ENCODE measurements at regions not wholly inside any gene's neighbourhood (a gene's known extent, or its start where the extent isn't known, plus 50 kb on each side); places are given as distances from the start of the nearest gene placed in this dataset.

DNA sequence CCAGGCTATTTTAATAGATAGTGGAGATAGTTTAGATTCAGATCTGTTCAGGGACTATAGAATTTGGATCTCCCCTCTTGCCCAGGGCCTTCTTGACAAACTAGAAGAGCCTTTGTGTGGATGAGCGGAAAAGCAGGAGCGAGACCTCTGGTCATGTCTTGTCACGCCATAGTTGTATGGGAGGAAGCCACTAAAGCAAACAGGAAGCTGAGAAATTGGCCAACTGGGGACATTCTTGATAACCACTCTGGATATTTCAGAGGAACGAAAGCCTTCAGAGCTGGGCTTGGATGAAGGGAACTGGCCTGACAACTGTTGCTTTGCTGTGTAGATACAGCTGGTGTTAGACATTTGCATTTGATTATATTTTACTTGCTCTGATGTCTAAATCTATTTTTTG lies 54.1 kb upstream of the EXOC2 start:
- TF ChIP-seq CHD2 (IDR thresholded peaks at IDR 0.05; ENCODE audit: low read length, partially characterized antibody) (no peak), POLR2AphosphoS5 (IDR thresholded peaks at IDR 0.05; ENCODE audit: low read depth, low read length) (no peak), TAF1 (IDR thresholded peaks at IDR 0.05; ENCODE audit: borderline replicate concordance, low read depth, low read length) (no peak), EP300 (IDR thresholded peaks at IDR 0.05; ENCODE audit: borderline replicate concordance in 1 of 2, low read depth in 1 of 2, low read length in 1 of 2) (no peak), FOXJ3 (CRISPR knock-in tag; IDR thresholded peaks at IDR 0.05) (no peak), RFX5 (IDR thresholded peaks at IDR 0.05; ENCODE audit: low read length) (no peak)
- TF ChIP-seq, protein P1, sequence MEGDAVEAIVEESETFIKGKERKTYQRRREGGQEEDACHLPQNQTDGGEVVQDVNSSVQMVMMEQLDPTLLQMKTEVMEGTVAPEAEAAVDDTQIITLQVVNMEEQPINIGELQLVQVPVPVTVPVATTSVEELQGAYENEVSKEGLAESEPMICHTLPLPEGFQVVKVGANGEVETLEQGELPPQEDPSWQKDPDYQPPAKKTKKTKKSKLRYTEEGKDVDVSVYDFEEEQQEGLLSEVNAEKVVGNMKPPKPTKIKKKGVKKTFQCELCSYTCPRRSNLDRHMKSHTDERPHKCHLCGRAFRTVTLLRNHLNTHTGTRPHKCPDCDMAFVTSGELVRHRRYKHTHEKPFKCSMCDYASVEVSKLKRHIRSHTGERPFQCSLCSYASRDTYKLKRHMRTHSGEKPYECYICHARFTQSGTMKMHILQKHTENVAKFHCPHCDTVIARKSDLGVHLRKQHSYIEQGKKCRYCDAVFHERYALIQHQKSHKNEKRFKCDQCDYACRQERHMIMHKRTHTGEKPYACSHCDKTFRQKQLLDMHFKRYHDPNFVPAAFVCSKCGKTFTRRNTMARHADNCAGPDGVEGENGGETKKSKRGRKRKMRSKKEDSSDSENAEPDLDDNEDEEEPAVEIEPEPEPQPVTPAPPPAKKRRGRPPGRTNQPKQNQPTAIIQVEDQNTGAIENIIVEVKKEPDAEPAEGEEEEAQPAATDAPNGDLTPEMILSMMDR (IDR thresholded peaks at IDR 0.05) = no peak
- TF ChIP-seq, protein P2, sequence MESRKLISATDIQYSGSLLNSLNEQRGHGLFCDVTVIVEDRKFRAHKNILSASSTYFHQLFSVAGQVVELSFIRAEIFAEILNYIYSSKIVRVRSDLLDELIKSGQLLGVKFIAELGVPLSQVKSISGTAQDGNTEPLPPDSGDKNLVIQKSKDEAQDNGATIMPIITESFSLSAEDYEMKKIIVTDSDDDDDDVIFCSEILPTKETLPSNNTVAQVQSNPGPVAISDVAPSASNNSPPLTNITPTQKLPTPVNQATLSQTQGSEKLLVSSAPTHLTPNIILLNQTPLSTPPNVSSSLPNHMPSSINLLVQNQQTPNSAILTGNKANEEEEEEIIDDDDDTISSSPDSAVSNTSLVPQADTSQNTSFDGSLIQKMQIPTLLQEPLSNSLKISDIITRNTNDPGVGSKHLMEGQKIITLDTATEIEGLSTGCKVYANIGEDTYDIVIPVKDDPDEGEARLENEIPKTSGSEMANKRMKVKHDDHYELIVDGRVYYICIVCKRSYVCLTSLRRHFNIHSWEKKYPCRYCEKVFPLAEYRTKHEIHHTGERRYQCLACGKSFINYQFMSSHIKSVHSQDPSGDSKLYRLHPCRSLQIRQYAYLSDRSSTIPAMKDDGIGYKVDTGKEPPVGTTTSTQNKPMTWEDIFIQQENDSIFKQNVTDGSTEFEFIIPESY (IDR thresholded peaks at IDR 0.05; ENCODE audit: borderline replicate concordance, low read depth) = no peak
- TF ChIP-seq, protein P3, sequence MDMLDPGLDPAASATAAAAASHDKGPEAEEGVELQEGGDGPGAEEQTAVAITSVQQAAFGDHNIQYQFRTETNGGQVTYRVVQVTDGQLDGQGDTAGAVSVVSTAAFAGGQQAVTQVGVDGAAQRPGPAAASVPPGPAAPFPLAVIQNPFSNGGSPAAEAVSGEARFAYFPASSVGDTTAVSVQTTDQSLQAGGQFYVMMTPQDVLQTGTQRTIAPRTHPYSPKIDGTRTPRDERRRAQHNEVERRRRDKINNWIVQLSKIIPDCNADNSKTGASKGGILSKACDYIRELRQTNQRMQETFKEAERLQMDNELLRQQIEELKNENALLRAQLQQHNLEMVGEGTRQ (IDR thresholded peaks at IDR 0.05; ENCODE audit: borderline replicate concordance, low read depth, low read length) = no peak
- TF ChIP-seq, protein P4, sequence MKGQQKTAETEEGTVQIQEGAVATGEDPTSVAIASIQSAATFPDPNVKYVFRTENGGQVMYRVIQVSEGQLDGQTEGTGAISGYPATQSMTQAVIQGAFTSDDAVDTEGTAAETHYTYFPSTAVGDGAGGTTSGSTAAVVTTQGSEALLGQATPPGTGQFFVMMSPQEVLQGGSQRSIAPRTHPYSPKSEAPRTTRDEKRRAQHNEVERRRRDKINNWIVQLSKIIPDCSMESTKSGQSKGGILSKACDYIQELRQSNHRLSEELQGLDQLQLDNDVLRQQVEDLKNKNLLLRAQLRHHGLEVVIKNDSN (IDR thresholded peaks at IDR 0.05; ENCODE audit: borderline replicate concordance, low read depth) = no peak
- TF ChIP-seq, protein P5, sequence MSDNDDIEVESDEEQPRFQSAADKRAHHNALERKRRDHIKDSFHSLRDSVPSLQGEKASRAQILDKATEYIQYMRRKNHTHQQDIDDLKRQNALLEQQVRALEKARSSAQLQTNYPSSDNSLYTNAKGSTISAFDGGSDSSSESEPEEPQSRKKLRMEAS (IDR thresholded peaks at IDR 0.05; ENCODE audit: low read depth) = no peak

All from SK-N-SH (cell line).